Duodenal mucosa (tissue), 2 donors: ENCODE measurements at regions not wholly inside any gene's neighbourhood (a gene's known extent, or its start where the extent isn't known, plus 50 kb on each side); places are given as distances from the start of the nearest gene placed in this dataset.
"Not testable (repeated sequence)": the region's sequence is repeated elsewhere in the genome, so short reads cannot be mapped to it uniquely, and the experiment has no call there.

Source experiments
- H3K27ac ChIP-seq: one replicate; pipeline ENCODE4 v1.7.0; 2013; ENCODE audit warnings: low read depth, low read length
- H3K27me3 ChIP-seq, 2 donors: one replicate each; pipeline ENCODE4 v1.7.0; 2013; ENCODE audit warnings: low read length in 2 of 2, control low read depth in 1 of 2; ENCODE audit not compliant: insufficient read depth in 2 of 2, control insufficient read depth in 1 of 2
- H3K36me3 ChIP-seq, 2 donors: one replicate each; pipeline ENCODE4 v1.7.0; 2013; ENCODE audit warnings: low read length in 2 of 2, control low read depth in 1 of 2; ENCODE audit not compliant: insufficient read depth in 2 of 2, control insufficient read depth in 1 of 2
- H3K4me1 ChIP-seq, 2 donors: one replicate each; pipeline ENCODE4 v1.7.0; 2013; ENCODE audit warnings: low read length in 2 of 2, control low read depth in 1 of 2; ENCODE audit not compliant: insufficient read depth in 2 of 2, control insufficient read depth in 1 of 2
- H3K4me3 ChIP-seq, 2 donors: one replicate each; pipeline ENCODE4 v1.7.0; 2013; ENCODE audit warnings: low read length in 2 of 2, low read depth in 1 of 2
- H3K9ac ChIP-seq, 2 donors: one replicate each; pipeline ENCODE4 v1.7.0; 2013; ENCODE audit warnings: low read length in 2 of 2, low read depth in 1 of 2
- H3K9me3 ChIP-seq, 2 donors: one replicate each; pipeline ENCODE4 v1.7.0; 2013; ENCODE audit warnings: low read length in 2 of 2, control low read depth in 1 of 2; ENCODE audit not compliant: control insufficient read depth in 1 of 2

DNA sequence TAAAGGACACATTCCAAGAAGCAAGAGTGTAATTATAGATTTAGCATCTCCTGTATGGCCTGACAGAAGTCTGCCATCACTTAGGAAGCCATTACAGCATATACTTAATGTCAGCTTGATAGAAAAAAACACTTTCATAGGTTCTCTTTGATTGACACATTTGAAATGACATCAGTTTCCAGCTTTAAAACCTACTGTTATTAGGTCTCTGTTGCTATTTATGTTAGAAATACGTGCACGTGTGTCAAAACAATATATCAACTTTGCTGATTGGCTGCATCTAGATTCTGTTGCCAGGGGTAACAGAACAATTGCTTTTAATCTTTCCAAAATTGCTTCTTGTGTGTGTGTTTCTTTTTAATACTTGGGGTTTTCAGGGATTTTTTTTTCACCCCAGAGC lies 389.3 kb upstream of the ATP11B start:
- Histone ChIP-seq H3K36me3 (no peaks in the 10 kb centered on the region), H3K4me1 (no peaks in the 10 kb centered on the region), H3K4me3 (no peak overlapping the region), H3K9ac (no peak overlapping the region), H3K9me3 (no peaks in the 10 kb centered on the region), H3K27ac (no peak overlapping the region), H3K27me3 (no peaks in the 10 kb centered on the region)

DNA sequence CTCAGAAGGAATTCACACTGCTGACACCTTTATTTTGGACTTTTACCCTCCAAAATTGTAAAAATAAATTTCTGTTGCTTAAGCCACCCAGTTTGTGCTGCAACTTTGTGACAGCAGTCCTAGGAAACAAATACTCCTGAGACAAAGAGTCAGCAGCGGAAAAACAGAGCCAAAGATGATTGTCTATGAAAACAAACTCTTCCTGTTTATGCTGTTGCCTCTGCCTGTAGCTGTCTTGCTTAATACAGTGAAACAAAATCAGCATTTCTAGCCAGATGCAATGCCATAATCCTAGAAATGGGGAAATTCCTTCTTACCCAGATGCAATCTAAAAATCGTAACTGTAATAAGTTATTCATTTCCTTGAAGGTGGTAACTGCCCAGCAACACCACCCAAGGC lies 387.5 kb upstream of the ATP11B start:
- no peak overlapping the region for H3K9ac ChIP-seq
- no peaks in the 10 kb centered on the region for H3K4me1 ChIP-seq
- no peaks in the 10 kb centered on the region for H3K27me3 ChIP-seq
- no peaks in the 10 kb centered on the region for H3K9me3 ChIP-seq
- H3K27ac ChIP-seq, result no peak overlapping the region
- no peaks in the 10 kb centered on the region for H3K36me3 ChIP-seq
- no peak overlapping the region for H3K4me3 ChIP-seq

DNA sequence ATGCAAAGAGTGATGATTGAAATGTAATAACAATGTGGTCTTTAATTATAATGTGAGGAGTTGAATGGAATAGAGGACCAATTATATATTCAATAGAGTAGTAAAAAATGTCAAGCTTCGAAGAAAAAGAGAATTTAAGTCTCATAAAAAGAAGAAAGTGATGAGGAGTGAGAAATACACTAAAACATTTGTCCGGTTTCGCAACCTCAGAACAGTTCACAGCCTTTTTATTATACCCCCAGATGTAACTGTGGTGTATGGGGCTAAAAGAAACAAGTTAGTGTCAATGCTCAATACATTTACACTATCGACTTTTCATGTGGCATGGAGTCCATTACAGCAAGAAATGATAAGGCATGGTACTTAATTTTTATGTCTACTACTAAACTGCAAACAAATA lies 386.5 kb upstream of the ATP11B start:
- Histone ChIP-seq H3K27ac (no peak overlapping the region), H3K4me1 (no peaks in the 10 kb centered on the region), H3K9ac (no peak overlapping the region), H3K9me3 (no peaks in the 10 kb centered on the region), H3K4me3 (no peak overlapping the region), H3K27me3 (no peaks in the 10 kb centered on the region), H3K36me3 (no peaks in the 10 kb centered on the region)

DNA sequence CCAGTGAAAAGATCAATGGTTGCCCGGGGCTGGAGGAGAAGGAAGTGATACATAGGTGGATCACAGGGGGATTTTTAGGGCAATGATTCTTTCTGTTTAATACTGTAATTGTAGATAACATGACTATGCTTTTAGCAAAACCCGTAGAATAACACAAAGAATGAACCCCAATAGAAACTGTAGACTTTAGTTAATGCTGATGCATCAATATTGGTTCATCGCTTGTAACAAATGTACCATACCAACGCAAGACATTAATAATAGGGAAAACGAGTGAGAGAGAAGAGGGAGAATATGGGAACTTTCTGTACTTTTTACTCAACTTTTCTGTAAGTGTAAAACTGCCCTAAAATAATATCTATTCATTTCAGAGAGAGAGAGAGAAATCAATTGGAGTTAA lies 383.3 kb upstream of the ATP11B start:
- Histone ChIP-seq H3K4me3 (no peak overlapping the region), H3K4me1 (no peaks in the 10 kb centered on the region), H3K9ac (no peak overlapping the region), H3K9me3 (no peaks in the 10 kb centered on the region), H3K27ac (no peak overlapping the region), H3K36me3 (no peaks in the 10 kb centered on the region), H3K27me3 (no peaks in the 10 kb centered on the region)

DNA sequence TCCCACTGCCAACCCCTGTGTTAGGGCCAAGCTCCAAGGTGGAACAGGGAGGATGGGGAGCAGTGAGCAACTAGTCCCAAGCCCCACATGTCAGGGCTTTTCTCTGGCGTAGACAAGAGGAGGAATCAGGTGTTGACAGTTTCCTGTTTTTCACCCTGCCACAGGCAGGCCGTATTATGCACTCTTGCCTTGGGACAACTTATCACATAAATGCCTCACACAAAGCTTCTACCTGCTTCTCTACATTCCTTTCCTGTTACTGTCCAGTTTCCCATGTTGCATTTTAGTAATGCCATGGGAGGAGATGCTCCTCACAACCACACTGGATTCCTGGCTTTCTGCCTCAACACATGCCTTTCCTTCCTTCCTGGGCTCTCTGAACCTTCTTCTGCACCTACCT lies 381.2 kb upstream of the ATP11B start:
- H3K9ac ChIP-seq, result no peak overlapping the region

DNA sequence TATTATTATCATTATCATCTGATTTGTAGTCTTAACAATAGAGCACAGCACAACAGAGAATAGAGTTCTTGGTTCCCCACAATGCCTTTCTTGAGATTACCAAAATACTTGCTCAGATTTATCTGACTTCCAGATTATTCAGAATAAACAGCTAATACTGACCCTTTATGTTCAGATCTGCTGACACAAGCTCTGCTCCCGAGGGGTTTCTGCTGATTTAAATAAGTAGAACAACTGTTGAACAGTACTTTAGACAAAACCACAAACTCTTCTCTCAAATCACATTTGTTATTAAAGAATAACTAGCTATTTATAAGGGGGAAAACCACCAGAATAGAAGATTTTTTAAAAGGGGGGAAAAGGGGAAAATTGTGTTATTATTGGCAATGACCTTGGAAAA lies 380.2 kb upstream of the ATP11B start:
- H3K4me1 ChIP-seq, result no peaks in the 10 kb centered on the region
- no peaks in the 10 kb centered on the region for H3K36me3 ChIP-seq
- no peaks in the 10 kb centered on the region for H3K27me3 ChIP-seq
- no peak overlapping the region for H3K9ac ChIP-seq
- H3K4me3 ChIP-seq, result no peak overlapping the region
- no peak overlapping the region for H3K27ac ChIP-seq
- no peaks in the 10 kb centered on the region for H3K9me3 ChIP-seq

More for the DNA sequence above, 381.2 kb upstream of the ATP11B start:
- Histone ChIP-seq H3K27ac (no peak overlapping the region), H3K4me3 (no peak overlapping the region), H3K9me3 (no peaks in the 10 kb centered on the region), H3K4me1 (no peaks in the 10 kb centered on the region), H3K27me3 (no peaks in the 10 kb centered on the region), H3K36me3 (no peaks in the 10 kb centered on the region)

DNA sequence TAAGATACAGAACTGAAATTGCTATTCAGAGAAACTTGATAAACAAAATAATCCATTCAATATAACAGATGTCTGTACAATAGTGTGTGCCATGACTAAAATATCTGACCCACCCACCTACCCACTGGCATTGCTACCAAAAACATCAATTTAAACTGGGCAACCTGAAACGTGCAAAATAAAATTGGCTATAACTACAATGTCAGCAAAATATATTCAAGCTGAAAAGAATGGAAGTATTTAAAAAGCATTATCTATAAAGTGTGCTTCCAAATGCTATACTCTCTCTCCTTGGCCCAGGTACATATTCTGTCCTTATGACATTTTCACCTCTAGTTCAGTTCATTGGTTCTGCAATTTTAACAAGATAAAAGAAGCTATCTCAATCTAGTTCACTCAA lies 379.6 kb upstream of the ATP11B start:
- H3K9me3 ChIP-seq, result no peaks in the 10 kb centered on the region
- no peak overlapping the region for H3K27ac ChIP-seq
- H3K36me3 ChIP-seq, result no peaks in the 10 kb centered on the region
- no peaks in the 10 kb centered on the region for H3K4me1 ChIP-seq
- H3K4me3 ChIP-seq, result no peak overlapping the region
- no peak overlapping the region for H3K9ac ChIP-seq
- no peaks in the 10 kb centered on the region for H3K27me3 ChIP-seq

DNA sequence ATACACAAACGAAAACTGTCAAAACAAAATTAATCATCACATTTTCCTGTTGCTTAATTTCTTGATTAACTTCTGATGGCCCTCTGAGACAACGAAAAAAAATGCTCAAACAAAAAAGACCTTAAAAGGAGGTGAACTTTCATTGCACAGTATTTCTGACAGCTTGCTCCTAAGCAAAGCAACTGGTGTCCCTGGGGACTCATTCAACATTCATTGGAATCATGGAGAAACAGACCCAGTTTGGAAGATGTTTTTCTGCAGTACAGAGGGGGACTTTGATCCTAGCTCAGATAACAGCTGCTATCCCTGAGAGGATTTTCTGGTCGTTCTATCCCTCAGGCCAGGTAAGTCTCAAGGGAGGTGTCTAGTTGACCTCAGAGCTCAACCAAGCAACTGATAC lies 378.7 kb upstream of the ATP11B start:
- H3K27me3 ChIP-seq, result no peaks in the 10 kb centered on the region
- H3K9me3 ChIP-seq, result no peaks in the 10 kb centered on the region
- H3K4me1 ChIP-seq, result no peaks in the 10 kb centered on the region
- H3K9ac ChIP-seq, result no peak overlapping the region
- H3K36me3 ChIP-seq, result no peaks in the 10 kb centered on the region
- H3K27ac ChIP-seq, result no peak overlapping the region
- no peak overlapping the region for H3K4me3 ChIP-seq

DNA sequence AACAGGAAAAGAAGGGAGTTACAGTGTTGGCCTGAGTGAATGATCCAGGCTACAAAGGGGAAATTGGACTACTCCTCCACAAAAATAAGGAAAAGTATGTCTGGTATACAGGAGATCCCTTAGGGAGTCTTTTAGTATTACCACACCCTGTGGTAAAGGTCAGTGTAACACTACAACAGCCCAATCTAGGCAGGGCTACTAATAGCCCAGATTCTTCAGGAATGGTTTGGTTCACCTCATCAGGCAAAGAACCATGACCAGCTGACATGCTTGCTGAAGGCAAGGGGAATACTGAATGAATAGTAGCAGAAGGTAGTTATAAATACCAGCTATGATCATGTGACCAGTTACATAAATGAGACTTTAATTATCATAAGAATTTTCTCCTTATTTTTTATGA lies 372.6 kb upstream of the ATP11B start:
- no peaks in the 10 kb centered on the region for H3K27me3 ChIP-seq
- no peaks in the 10 kb centered on the region for H3K9me3 ChIP-seq
- H3K27ac ChIP-seq, result no peak overlapping the region
- H3K4me1 ChIP-seq, result no peaks in the 10 kb centered on the region
- no peaks in the 10 kb centered on the region for H3K36me3 ChIP-seq
- H3K4me3 ChIP-seq, result no peak overlapping the region
- no peak overlapping the region for H3K9ac ChIP-seq

DNA sequence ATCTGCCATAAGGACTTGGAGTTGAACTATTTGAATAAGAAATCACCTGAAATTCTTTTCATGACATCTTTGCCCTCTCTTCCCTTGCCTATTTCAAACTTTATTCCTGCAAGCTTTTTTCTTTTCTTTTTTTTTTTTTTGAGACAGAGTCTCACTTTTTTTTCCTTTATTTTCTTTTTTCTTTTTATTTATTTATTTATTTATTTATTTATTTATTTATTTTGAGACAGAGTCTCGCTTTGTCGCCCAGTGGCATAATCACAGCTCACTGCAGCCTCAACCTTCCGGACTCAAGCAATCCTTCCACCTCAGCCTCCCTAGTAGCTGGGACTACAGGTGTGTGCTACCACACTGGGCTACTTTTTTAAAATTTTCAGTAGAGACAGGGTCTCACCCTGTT lies 369.3 kb upstream of the ATP11B start:
- Histone ChIP-seq H3K9me3 (no peaks in the 10 kb centered on the region), H3K27ac (no peak overlapping the region), H3K36me3 (no peaks in the 10 kb centered on the region), H3K27me3 (no peaks in the 10 kb centered on the region), H3K4me3 (no peak overlapping the region), H3K4me1 (no peaks in the 10 kb centered on the region), H3K9ac (no peak overlapping the region)

DNA sequence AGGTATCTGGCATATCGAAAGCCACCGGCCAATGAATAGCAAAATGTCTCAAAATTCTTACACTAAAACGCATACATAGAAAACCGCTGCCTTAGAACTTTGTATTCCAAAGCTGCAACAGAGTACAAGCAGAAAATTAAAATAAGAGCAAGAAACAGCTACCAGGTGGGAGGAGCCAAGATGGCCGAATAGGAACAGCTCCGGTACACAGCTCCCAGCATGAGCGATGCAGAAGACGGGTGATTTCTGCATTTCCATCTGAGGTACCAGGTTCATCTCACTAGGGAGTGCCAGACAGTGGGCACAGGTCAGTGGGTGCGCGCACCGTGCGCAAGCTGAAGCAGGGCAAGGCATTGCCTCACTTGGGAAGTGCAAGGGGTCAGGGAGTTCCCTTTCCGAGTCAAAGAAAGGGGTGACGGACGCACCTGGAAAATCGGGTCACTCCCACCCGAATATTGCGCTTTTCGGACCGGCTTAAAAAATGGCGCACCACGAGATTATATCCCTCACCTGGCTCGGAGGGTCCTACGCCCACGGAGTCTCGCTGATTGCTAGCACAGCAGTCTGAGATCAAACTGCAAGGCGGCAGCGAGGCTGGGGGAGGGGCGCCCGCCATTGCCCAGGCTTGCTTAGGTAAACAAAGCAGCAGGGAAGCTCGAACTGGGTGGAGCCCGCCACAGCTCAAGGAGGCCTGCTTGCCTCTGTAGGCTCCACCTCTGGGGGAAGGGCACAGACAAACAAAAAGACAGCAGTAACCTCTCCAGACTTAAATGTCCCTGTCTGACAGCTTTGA lies 367.2 kb upstream of the ATP11B start:
- not testable (repeated sequence) for H3K4me1 ChIP-seq, H3K36me3 ChIP-seq

More for the DNA sequence above, 367.2 kb upstream of the ATP11B start:
- H3K27ac ChIP-seq, H3K9ac ChIP-seq, H3K4me3 ChIP-seq, H3K9me3 ChIP-seq, H3K27me3 ChIP-seq: not testable (repeated sequence)
